Hepatocyte (in vitro differentiated cells): ENCODE measurements at regions not wholly inside any gene's neighbourhood (a gene's known extent, or its start where the extent isn't known, plus 50 kb on each side); places are given as distances from the start of the nearest gene placed in this dataset.

Experiments used
- CTCF ChIP-seq: fragments of 200-600 bp; sonication (generic); IDR thresholded peaks from 2 replicates; pipeline ENCODE4 v1.5.1; 2016; ENCODE audit warnings: antibody characterized with exemption, mild to moderate bottlenecking; ENCODE audit not compliant: poor library complexity
- EZH2phosphoT487 ChIP-seq: fragments of 200-600 bp; sonication (generic); IDR thresholded peaks from one replicate; pipeline ENCODE4 v1.6.1; 2018; ENCODE audit warnings: antibody characterized with exemption, mild to moderate bottlenecking, low read depth, moderate library complexity; ENCODE audit not compliant: unreplicated experiment, severe bottlenecking

- TF ChIP-seq EZH2phosphoT487 (no peak), CTCF (no peak)
Observed at GRCh38 chr2:150211164-150211631, 276.3 kb downstream of the RND3 start.
